Tibial artery (tissue), 4 donors: ENCODE measurements at regions not wholly inside any gene's neighbourhood (a gene's known extent, or its start where the extent isn't known, plus 50 kb on each side); places are given as distances from the start of the nearest gene placed in this dataset.

Experiments used
- DNase-seq, 2 donors: peaks; one replicate each; pipeline ENCODE4 v3.0.0-alpha.2; 2019
- H3K27ac ChIP-seq, 2 donors: fragments of 200-600 bp; sonication (generic) in 1 of 2; 1 replicate in 1 of 2; 2 replicates in 1 of 2; pipeline ENCODE4 v1.5.1; 2018 to 2019; ENCODE audit warnings: mild to moderate bottlenecking in 1 of 2
- H3K27me3 ChIP-seq, 2 donors: fragments of 200-600 bp; sonication (generic) in 1 of 2; one replicate each; pipeline versions ENCODE4 v1.5.1 to v1.6.0; 2016 to 2019
- H3K36me3 ChIP-seq, 3 donors: fragments of 200-600 bp; sonication (generic) in 2 of 3; one replicate each; pipeline ENCODE4 v1.5.1; 2016 to 2019; ENCODE audit warnings: mild to moderate bottlenecking in 2 of 3
- H3K4me1 ChIP-seq, 4 donors: fragments of 200-600 bp; sonication (generic) in 2 of 4; 1 replicate in 3 of 4; 2 replicates in 1 of 4; pipeline ENCODE4 v1.5.1; 2016 to 2019
- H3K4me3 ChIP-seq, 2 donors: fragments of 200-600 bp; sonication (generic) in 1 of 2; 1 replicate in 1 of 2; 2 replicates in 1 of 2; pipeline ENCODE4 v1.5.1; 2018 to 2019; ENCODE audit warnings: mild to moderate bottlenecking in 2 of 2
- H3K9me3 ChIP-seq, 3 donors: fragments of 200-600 bp; sonication (generic) in 1 of 3; one replicate each; pipeline ENCODE4 v1.5.1; 2016 to 2019
- intact Hi-C: fragments of 100-400 bp; cut with DNase I; formaldehyde crosslinking; loops from one replicate; pipeline ENCODE4 v1.15.0; 2023; ENCODE audit warnings: low total_unique reads
- TF ChIP-seq, protein P1 (sequence below), 2 experiments: fragments of 200-600 bp in 1 of 2; fragments of 450-650 bp in 1 of 2; IDR thresholded peaks; one replicate each; pipeline ENCODE4 v1.5.1; 2017 to 2019; ENCODE audit warnings: antibody characterized with exemption in 2 of 2, mild to moderate bottlenecking in 1 of 2, moderate library complexity in 1 of 2

DNA sequence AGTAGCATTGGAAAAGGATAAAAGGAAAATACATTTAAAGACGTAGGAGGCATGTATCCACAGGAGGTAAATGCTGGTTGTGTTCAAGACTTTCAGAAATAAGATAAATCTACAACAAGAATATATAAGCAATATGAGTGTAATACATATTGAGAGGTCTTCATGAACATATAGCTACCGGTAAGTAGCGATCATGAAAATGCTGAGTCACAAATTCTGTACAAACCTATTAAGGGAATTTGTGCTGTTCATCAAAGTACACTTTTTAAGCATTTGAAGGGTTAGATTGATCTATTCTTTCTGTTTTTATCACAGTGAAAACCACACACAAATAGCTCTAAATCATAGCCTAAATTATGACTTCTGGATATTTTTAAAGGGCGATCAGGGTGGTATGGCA, 173.1 kb upstream of the NYAP2 start:
- Histone ChIP-seq H3K36me3 (no peaks in the 10 kb centered on the region), H3K4me3 (no peak overlapping the region), H3K9me3 (no peaks in the 10 kb centered on the region), H3K4me1 (no peaks in the 10 kb centered on the region), H3K27ac (no peak overlapping the region), H3K27me3 (no peaks in the 10 kb centered on the region)
- TF ChIP-seq, protein P1, sequence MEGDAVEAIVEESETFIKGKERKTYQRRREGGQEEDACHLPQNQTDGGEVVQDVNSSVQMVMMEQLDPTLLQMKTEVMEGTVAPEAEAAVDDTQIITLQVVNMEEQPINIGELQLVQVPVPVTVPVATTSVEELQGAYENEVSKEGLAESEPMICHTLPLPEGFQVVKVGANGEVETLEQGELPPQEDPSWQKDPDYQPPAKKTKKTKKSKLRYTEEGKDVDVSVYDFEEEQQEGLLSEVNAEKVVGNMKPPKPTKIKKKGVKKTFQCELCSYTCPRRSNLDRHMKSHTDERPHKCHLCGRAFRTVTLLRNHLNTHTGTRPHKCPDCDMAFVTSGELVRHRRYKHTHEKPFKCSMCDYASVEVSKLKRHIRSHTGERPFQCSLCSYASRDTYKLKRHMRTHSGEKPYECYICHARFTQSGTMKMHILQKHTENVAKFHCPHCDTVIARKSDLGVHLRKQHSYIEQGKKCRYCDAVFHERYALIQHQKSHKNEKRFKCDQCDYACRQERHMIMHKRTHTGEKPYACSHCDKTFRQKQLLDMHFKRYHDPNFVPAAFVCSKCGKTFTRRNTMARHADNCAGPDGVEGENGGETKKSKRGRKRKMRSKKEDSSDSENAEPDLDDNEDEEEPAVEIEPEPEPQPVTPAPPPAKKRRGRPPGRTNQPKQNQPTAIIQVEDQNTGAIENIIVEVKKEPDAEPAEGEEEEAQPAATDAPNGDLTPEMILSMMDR (IDR thresholded peaks at IDR 0.05), result no peak
- DNase-seq, result no peak
- intact Hi-C loops, result no loop called here

DNA sequence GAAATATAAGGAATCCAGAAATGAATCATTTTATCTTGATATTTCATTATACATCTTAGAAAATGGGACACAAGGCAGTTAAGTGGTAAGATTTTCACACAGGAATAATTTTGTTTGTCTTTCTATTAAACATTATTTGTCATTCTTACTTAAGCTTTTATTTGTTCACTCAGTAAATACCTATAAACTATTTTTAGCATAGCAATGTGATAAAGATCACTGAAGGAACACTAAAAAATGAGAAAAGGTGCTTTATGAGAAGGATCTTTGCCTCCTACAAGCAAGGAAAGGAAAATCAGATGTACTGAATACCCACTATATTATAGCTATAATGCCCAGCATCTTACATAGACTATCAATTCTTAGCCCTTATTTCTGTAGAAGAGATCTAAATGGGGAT, 176.2 kb upstream of the NYAP2 start:
- no peaks in the 10 kb centered on the region for H3K9me3 ChIP-seq
- H3K27me3 ChIP-seq, result no peaks in the 10 kb centered on the region
- no peaks in the 10 kb centered on the region for H3K4me1 ChIP-seq
- intact Hi-C loops, result no loop called here
- H3K36me3 ChIP-seq, result no peaks in the 10 kb centered on the region
- H3K27ac ChIP-seq, result no peak overlapping the region
- H3K4me3 ChIP-seq, result no peak overlapping the region
- DNase-seq, result no peak
- TF ChIP-seq, protein P1 (IDR thresholded peaks at IDR 0.05), result no peak

DNA sequence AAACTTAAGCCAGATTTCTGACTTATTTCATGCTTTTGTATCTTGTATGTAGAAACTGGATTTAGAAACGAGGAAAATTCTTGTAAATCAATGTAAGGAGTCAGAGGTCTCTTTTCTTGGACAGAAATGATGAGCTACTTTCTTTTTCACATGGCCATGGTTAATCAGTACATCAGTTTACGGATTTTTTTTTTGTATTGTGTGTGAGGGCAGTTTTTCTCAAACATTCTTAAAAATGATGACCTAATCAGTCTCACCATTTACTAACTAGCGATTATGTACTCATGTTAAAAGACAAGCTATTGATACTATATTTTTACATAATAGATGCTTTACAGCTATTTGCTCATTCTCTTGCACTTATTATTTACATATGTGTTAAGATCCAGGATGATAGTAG, 165.2 kb upstream of the DOCK10 start:
- Histone ChIP-seq H3K4me3 (no peak overlapping the region), H3K4me1 (no peaks in the 10 kb centered on the region), H3K36me3 (no peaks in the 10 kb centered on the region), H3K27me3 (no peaks in the 10 kb centered on the region), H3K27ac (no peak overlapping the region), H3K9me3 (no peaks in the 10 kb centered on the region)
- DNase-seq, result no peak
- TF ChIP-seq, protein P1 (IDR thresholded peaks at IDR 0.05), result no peak
- intact Hi-C loops, result no loop called here

DNA sequence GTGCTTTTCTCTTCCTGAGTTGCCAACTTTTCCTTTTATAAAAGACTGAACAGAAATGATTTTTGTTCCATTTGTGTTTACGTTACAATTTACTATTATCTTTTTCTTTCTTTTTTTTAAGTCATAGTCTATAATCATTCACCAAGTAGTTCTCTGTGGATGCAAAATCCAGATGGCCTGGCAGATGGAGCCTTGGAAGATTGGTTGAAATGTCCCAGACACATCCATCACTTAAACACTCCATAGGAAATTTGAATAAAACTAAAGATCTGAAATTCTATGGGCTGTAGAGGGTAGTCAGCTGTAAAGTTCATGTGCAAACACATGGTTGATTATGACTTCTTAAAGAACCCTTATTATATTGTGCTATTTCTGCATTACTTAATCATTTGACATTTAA, 164.8 kb upstream of the DOCK10 start:
- H3K9me3 ChIP-seq, result no peaks in the 10 kb centered on the region
- DNase-seq, result no peak
- intact Hi-C loops, result no loop called here
- H3K4me3 ChIP-seq, result no peak overlapping the region
- TF ChIP-seq, protein P1 (IDR thresholded peaks at IDR 0.05), result no peak
- H3K27ac ChIP-seq, result no peak overlapping the region
- no peaks in the 10 kb centered on the region for H3K36me3 ChIP-seq
- H3K4me1 ChIP-seq, result no peaks in the 10 kb centered on the region
- H3K27me3 ChIP-seq, result no peaks in the 10 kb centered on the region

DNA sequence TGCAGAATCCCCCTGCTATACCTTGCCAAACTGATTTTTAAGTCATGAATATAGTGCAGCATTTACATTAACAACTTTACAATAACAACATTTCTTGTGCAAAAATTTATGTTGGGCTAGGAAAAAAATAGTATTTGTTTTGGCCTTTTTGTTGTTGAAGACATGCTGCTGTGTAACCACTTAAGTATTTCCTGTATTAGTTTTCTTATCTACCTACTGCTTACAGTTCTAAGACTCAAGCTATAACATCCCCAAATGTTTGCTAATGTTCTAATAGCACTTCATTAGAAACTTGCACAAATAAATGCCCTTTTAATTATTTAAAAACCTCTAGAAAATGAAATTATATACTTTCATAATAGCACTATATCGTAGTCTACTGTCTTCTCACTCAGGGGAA, 154.3 kb upstream of the DOCK10 start:
- DNase-seq, result no peak
- H3K36me3 ChIP-seq, result no peaks in the 10 kb centered on the region
- peaks cover 0 to 8% (median 0%) of the 10 kb centered on the region in 4 donors for H3K4me1 ChIP-seq
- no peak overlapping the region for H3K4me3 ChIP-seq
- H3K9me3 ChIP-seq, result no peaks in the 10 kb centered on the region
- no peaks in the 10 kb centered on the region for H3K27me3 ChIP-seq
- TF ChIP-seq, protein P1 (IDR thresholded peaks at IDR 0.05), result no peak
- intact Hi-C loops, result no loop called here
- no peak overlapping the region for H3K27ac ChIP-seq

DNA sequence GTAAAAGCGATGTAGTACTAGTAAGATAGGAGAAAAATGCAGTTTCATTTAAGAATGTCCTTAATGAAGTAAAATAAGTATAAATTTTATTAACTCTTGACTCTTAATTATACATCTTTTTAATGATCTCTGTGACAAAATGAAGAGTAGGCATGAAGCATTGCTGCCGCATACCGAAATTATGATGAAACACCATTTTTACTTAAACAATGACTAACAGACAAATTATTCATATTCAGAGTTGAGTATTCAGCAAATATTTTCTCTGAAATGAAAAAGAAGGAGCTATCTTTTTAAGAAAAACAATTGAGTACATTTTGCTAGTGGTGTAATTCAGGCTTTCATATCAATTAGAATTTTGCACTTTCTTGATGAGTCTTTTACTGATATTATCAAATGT, 150.6 kb upstream of the DOCK10 start:
- intact Hi-C loops, result no loop called here
- Histone ChIP-seq H3K27me3 (no peaks in the 10 kb centered on the region), H3K4me3 (no peak overlapping the region), H3K4me1 (peaks cover 0 to 8% (median 0%) of the 10 kb centered on the region in 4 donors), H3K9me3 (no peaks in the 10 kb centered on the region), H3K27ac (no peak overlapping the region), H3K36me3 (no peaks in the 10 kb centered on the region)
- no peak for DNase-seq
- TF ChIP-seq, protein P1 (IDR thresholded peaks at IDR 0.05), result no peak
